ENCODE measurements at regions not wholly inside any gene's neighbourhood (a gene's known extent, or its start where the extent isn't known, plus 50 kb on each side); places are given as distances from the start of the nearest gene placed in this dataset.

GRCh38 chr5:29796013-29796412, 1397.5 kb upstream of the CDH6 start:
- TF ChIP-seq POLR2A (IDR thresholded peaks at IDR 0.05): no peak
- TF ChIP-seq CTCF (IDR thresholded peaks at IDR 0.05): no peak
- no peak for TF ChIP-seq POLR2AphosphoS5 (IDR thresholded peaks at IDR 0.05; ENCODE audit: insufficient read depth in 1 of 2, low read depth in 1 of 2)
